Spleen (tissue), 7 donors: ENCODE measurements at regions not wholly inside any gene's neighbourhood (a gene's known extent, or its start where the extent isn't known, plus 50 kb on each side); places are given as distances from the start of the nearest gene placed in this dataset.

ENCODE experiments used
- POLR2A ChIP-seq, 3 donors: fragments of 450-650 bp; IDR thresholded peaks; one replicate each; pipeline ENCODE4 v1.5.1; 2017; ENCODE audit warnings: antibody characterized with exemption in 3 of 3, mild to moderate bottlenecking in 1 of 3
- POLR2AphosphoS5 ChIP-seq, 3 donors: sonication (generic); formaldehyde crosslinking; IDR thresholded peaks; one replicate each; pipeline ENCODE4 v1.5.1; 2017; ENCODE audit warnings: antibody characterized with exemption in 3 of 3
- TF ChIP-seq, protein P1 (sequence below), 11 experiments: fragments of 200-600 bp in 7 of 11; fragments of 450-650 bp in 4 of 11; sonication (generic) in 4 of 11; IDR thresholded peaks in 8 of 11; conservative IDR thresholded peaks in 3 of 11; 1 replicate in 7 of 11; 2 replicates in 4 of 11; pipeline versions ENCODE4 v1.4.0 to v1.8.0; 2016 to 2021; ENCODE audit warnings: antibody characterized with exemption in 11 of 11, inconsistent platforms in 4 of 11, mild to moderate bottlenecking in 1 of 11
- donor health status: DM: no; HTN: no; CAD: no; lungs with moderate emphysema.
- donor health status: DM: no; HTN: no; CAD: no.
- donor health status: DM: no; HTN: no; CAD: no.

GRCh38 chr7:120168066-120168465 is 104.9 kb upstream of the KCND2 start:
- TF ChIP-seq, protein P1, sequence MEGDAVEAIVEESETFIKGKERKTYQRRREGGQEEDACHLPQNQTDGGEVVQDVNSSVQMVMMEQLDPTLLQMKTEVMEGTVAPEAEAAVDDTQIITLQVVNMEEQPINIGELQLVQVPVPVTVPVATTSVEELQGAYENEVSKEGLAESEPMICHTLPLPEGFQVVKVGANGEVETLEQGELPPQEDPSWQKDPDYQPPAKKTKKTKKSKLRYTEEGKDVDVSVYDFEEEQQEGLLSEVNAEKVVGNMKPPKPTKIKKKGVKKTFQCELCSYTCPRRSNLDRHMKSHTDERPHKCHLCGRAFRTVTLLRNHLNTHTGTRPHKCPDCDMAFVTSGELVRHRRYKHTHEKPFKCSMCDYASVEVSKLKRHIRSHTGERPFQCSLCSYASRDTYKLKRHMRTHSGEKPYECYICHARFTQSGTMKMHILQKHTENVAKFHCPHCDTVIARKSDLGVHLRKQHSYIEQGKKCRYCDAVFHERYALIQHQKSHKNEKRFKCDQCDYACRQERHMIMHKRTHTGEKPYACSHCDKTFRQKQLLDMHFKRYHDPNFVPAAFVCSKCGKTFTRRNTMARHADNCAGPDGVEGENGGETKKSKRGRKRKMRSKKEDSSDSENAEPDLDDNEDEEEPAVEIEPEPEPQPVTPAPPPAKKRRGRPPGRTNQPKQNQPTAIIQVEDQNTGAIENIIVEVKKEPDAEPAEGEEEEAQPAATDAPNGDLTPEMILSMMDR (IDR thresholded peaks at IDR 0.05 in 8 of 11, conservative IDR thresholded peaks at IDR 0.05 in 3 of 11): no peak
- TF ChIP-seq POLR2A (IDR thresholded peaks at IDR 0.05) (no peak), POLR2AphosphoS5 (IDR thresholded peaks at IDR 0.05) (no peak)
